ENCODE measurements at regions not wholly inside any gene's neighbourhood (a gene's known extent, or its start where the extent isn't known, plus 50 kb on each side); places are given as distances from the start of the nearest gene placed in this dataset.

GRCh38 chrX:150303386-150304097, 59.6 kb upstream of the MAMLD1 start:
- no peak for TF ChIP-seq POLR2A (IDR thresholded peaks at IDR 0.05)
- TF ChIP-seq CTCF (IDR thresholded peaks at IDR 0.05 in 8 of 11, conservative IDR thresholded peaks at IDR 0.05 in 3 of 11), result no peak
- no peak for TF ChIP-seq POLR2AphosphoS5 (IDR thresholded peaks at IDR 0.05)

Data from spleen (tissue), 7 donors.